ENCODE measurements at regions not wholly inside any gene's neighbourhood (a gene's known extent, or its start where the extent isn't known, plus 50 kb on each side); places are given as distances from the start of the nearest gene placed in this dataset.

GRCh38 chr4:182145334-182145905, 97.8 kb upstream of the TENM3 start:
- TF ChIP-seq, protein P1, sequence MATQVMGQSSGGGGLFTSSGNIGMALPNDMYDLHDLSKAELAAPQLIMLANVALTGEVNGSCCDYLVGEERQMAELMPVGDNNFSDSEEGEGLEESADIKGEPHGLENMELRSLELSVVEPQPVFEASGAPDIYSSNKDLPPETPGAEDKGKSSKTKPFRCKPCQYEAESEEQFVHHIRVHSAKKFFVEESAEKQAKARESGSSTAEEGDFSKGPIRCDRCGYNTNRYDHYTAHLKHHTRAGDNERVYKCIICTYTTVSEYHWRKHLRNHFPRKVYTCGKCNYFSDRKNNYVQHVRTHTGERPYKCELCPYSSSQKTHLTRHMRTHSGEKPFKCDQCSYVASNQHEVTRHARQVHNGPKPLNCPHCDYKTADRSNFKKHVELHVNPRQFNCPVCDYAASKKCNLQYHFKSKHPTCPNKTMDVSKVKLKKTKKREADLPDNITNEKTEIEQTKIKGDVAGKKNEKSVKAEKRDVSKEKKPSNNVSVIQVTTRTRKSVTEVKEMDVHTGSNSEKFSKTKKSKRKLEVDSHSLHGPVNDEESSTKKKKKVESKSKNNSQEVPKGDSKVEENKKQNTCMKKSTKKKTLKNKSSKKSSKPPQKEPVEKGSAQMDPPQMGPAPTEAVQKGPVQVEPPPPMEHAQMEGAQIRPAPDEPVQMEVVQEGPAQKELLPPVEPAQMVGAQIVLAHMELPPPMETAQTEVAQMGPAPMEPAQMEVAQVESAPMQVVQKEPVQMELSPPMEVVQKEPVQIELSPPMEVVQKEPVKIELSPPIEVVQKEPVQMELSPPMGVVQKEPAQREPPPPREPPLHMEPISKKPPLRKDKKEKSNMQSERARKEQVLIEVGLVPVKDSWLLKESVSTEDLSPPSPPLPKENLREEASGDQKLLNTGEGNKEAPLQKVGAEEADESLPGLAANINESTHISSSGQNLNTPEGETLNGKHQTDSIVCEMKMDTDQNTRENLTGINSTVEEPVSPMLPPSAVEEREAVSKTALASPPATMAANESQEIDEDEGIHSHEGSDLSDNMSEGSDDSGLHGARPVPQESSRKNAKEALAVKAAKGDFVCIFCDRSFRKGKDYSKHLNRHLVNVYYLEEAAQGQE (IDR thresholded peaks at IDR 0.05; ENCODE audit: low read depth), result no peak
- TF ChIP-seq, protein P2, sequence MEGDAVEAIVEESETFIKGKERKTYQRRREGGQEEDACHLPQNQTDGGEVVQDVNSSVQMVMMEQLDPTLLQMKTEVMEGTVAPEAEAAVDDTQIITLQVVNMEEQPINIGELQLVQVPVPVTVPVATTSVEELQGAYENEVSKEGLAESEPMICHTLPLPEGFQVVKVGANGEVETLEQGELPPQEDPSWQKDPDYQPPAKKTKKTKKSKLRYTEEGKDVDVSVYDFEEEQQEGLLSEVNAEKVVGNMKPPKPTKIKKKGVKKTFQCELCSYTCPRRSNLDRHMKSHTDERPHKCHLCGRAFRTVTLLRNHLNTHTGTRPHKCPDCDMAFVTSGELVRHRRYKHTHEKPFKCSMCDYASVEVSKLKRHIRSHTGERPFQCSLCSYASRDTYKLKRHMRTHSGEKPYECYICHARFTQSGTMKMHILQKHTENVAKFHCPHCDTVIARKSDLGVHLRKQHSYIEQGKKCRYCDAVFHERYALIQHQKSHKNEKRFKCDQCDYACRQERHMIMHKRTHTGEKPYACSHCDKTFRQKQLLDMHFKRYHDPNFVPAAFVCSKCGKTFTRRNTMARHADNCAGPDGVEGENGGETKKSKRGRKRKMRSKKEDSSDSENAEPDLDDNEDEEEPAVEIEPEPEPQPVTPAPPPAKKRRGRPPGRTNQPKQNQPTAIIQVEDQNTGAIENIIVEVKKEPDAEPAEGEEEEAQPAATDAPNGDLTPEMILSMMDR (IDR thresholded peaks at IDR 0.05 in 2 of 3, conservative IDR thresholded peaks at IDR 0.05 in 1 of 3; ENCODE audit: borderline replicate concordance in 1 of 3, insufficient read depth in 1 of 3, low read depth in 2 of 3, low read length in 2 of 3), result no peak
- TF ChIP-seq POLR2A (IDR thresholded peaks at IDR 0.05; ENCODE audit: borderline replicate concordance, extremely low read depth, insufficient read depth, insufficient read length), result no peak
- no peak for TF ChIP-seq POLR2AphosphoS5 (IDR thresholded peaks at IDR 0.05; ENCODE audit: low read depth, low read length)

Measured in HCT116 (cell line).